HepG2 (cell line): ENCODE measurements at regions not wholly inside any gene's neighbourhood (a gene's known extent, or its start where the extent isn't known, plus 50 kb on each side); places are given as distances from the start of the nearest gene placed in this dataset.

Experiments used
- ATAC-seq: fragments of 200-7000 bp; cut with Tn5 transposase; 3 replicates; pipeline ENCODE4 v1.9.1; 2020; ENCODE audit warnings: mild to moderate bottlenecking, moderate library complexity
- BruUV-seq: library from RNA; stranded (reverse); fragments of 400-500 nt; replicated peaks from 2 replicates; lab custom pipeline; 2021; lab: Mats Ljungman, UMichigan
- CTCF ChIA-PET: fragments of 300-600 bp; formaldehyde crosslinking; extraction: SDS; loops from one replicate; lab custom pipeline; 2021; ENCODE audit warnings: low total read pairs, inconsistent platforms, low intra/inter-chr PET ratio; lab: Yijun Ruan, JAX
- POLR2A ChIA-PET: fragments of 350-600 bp; sonication (Branson Sonifier 250); formaldehyde crosslinking; loops from one replicate; lab custom pipeline; 2020; ENCODE audit warnings: antibody characterized with exemption, inconsistent platforms; lab: Yijun Ruan, JAX
- DNase-seq: peaks from one replicate; pipeline ENCODE4 v3.0.0-alpha.2; 2015; ENCODE audit warnings: low spot score
- FAIRE-seq: peaks from 3 replicates; lab custom pipeline; 2011; peaks lifted over from hg19 to GRCh38; lab: Jason Lieb, UNC
- H2AFZ ChIP-seq: one replicate; pipeline ENCODE4 v1.6.1; 2011; ENCODE audit warnings: low read length, inconsistent platforms
- H3K27ac ChIP-seq: fragments of 300-600 bp; 3 replicates; pipeline ENCODE4 v1.8.0; 2011; ENCODE audit warnings: mixed run types, mild to moderate bottlenecking, mixed read lengths, low read length, inconsistent platforms; ENCODE audit not compliant: insufficient read depth; ENCODE audit errors: extremely low read length
- H3K27me3 ChIP-seq, 2 experiments: fragments of 200-600 bp in 1 of 2; 2 replicates in 1 of 2; 3 replicates in 1 of 2; pipeline versions ENCODE4 v1.6.0 to v1.8.0; 2011; ENCODE audit warnings: low read length in 2 of 2, mild to moderate bottlenecking in 2 of 2, moderate library complexity in 2 of 2, inconsistent platforms in 1 of 2; ENCODE audit not compliant: insufficient read depth in 2 of 2, control insufficient read depth in 1 of 2
- H3K36me3 ChIP-seq, 2 experiments: fragments of 200-600 bp in 1 of 2; replicated peaks in 1 of 2; 2 replicates in 1 of 2; 3 replicates in 1 of 2; pipeline versions ENCODE4 v1.5.1 to v1.8.0; 2011; ENCODE audit warnings: low read length in 2 of 2, inconsistent platforms in 1 of 2; ENCODE audit not compliant: insufficient read depth in 2 of 2, control insufficient read depth in 1 of 2
- H3K4me1 ChIP-seq: 2 replicates; pipeline ENCODE4 v1.5.1; 2012; ENCODE audit warnings: low read length, inconsistent platforms; ENCODE audit not compliant: insufficient read depth
- H3K4me2 ChIP-seq: 2 replicates; pipeline ENCODE4 v1.6.0; 2011; ENCODE audit warnings: low read depth, low read length, inconsistent platforms
- H3K4me3 ChIP-seq, 3 experiments: fragments of 200-600 bp in 1 of 3; sonication (generic), shearing (Covaris generic) in 1 of 3; replicated peaks in 1 of 3; 2 replicates each; pipeline ENCODE4 v1.5.1; 2011 to 2016; ENCODE audit warnings: low read length in 3 of 3, inconsistent platforms in 2 of 3, low read depth in 2 of 3, mild to moderate bottlenecking in 2 of 3, control low read depth in 1 of 3, mixed read lengths in 1 of 3; ENCODE audit not compliant: insufficient read depth in 1 of 3
- H3K79me2 ChIP-seq: one replicate; pipeline ENCODE4 v1.6.1; 2011; ENCODE audit warnings: low read length, inconsistent platforms; ENCODE audit not compliant: insufficient read depth
- H3K9ac ChIP-seq: 2 replicates; pipeline ENCODE4 v1.6.0; 2011; ENCODE audit warnings: mild to moderate bottlenecking, low read depth, low read length, inconsistent platforms; ENCODE audit not compliant: insufficient read depth
- H3K9me3 ChIP-seq: 2 replicates; pipeline ENCODE4 v1.5.1; 2012; ENCODE audit warnings: mild to moderate bottlenecking, low read length
- H4K20me1 ChIP-seq: 2 replicates; pipeline ENCODE4 v1.6.0; 2011; ENCODE audit warnings: inconsistent platforms, mild to moderate bottlenecking, low read length, moderate library complexity; ENCODE audit not compliant: insufficient read depth
- ATAD3A ChIP-seq: sonication (generic); formaldehyde crosslinking; IDR thresholded peaks from 2 replicates; pipeline ENCODE4 v1.4.0; 2020; ENCODE audit warnings: missing genetic modification reagents
- EEA1 ChIP-seq: sonication (generic); formaldehyde crosslinking; IDR thresholded peaks from 2 replicates; pipeline ENCODE4 v1.5.1; 2020; ENCODE audit warnings: mild to moderate bottlenecking, missing genetic modification reagents, borderline replicate concordance
- GABPA ChIP-seq, 2 experiments: IDR thresholded peaks; 2 replicates each; pipeline ENCODE4 v1.6.1; 2011 to 2016; ENCODE audit warnings: low read depth in 2 of 2, low read length in 1 of 2, missing biosample characterization in 1 of 2, missing genetic modification characterization in 1 of 2
- IRX3 ChIP-seq: sonication (generic); formaldehyde crosslinking; IDR thresholded peaks from 2 replicates; pipeline ENCODE4 v1.8.1; 2023; ENCODE audit warnings: mild to moderate bottlenecking, low read depth, missing genetic modification reagents, borderline replicate concordance
- MBD4 ChIP-seq: IDR thresholded peaks from 2 replicates; pipeline ENCODE4 v1.6.1; 2012; ENCODE audit warnings: low read length, inconsistent platforms, borderline replicate concordance
- MXI1 ChIP-seq: IDR thresholded peaks from 3 replicates; pipeline ENCODE4 v1.6.1; 2012; ENCODE audit warnings: low read depth, low read length, inconsistent platforms, borderline replicate concordance
- NFRKB ChIP-seq: fragments of 450-650 bp; IDR thresholded peaks from 2 replicates; pipeline ENCODE4 v1.6.1; 2017
- SNAPC4 ChIP-seq: sonication (generic); formaldehyde crosslinking; IDR thresholded peaks from 2 replicates; pipeline ENCODE4 v1.4.0; 2020; ENCODE audit warnings: mild to moderate bottlenecking, missing genetic modification reagents
- TEAD2 ChIP-seq: sonication (generic); formaldehyde crosslinking; IDR thresholded peaks from 2 replicates; pipeline ENCODE4 v1.9.0; 2021; ENCODE audit warnings: missing genetic modification reagents
- TFE3 ChIP-seq: IDR thresholded peaks from 2 replicates; pipeline ENCODE4 v1.6.1; 2016
- ZBTB39 ChIP-seq: sonication (generic); formaldehyde crosslinking; IDR thresholded peaks from 2 replicates; pipeline ENCODE4 v1.5.0; 2020; ENCODE audit warnings: missing genetic modification reagents
- ZFY ChIP-seq: sonication (generic); formaldehyde crosslinking; IDR thresholded peaks from 2 replicates; pipeline ENCODE4 v1.4.0; 2020; ENCODE audit warnings: missing genetic modification reagents
- ZMAT5 ChIP-seq: sonication (generic); formaldehyde crosslinking; IDR thresholded peaks from 2 replicates; pipeline ENCODE4 v1.5.0; 2020; ENCODE audit warnings: mild to moderate bottlenecking, low read depth, missing genetic modification reagents, borderline replicate concordance
- ZNF121 ChIP-seq: sonication (generic); formaldehyde crosslinking; IDR thresholded peaks from 2 replicates; pipeline ENCODE4 v1.5.0; 2020; ENCODE audit warnings: mild to moderate bottlenecking, missing genetic modification reagents
- ZNF160 ChIP-seq: sonication (generic); formaldehyde crosslinking; IDR thresholded peaks from 2 replicates; pipeline ENCODE4 v1.8.0; 2022; ENCODE audit warnings: mild to moderate bottlenecking, inconsistent platforms, missing genetic modification reagents
- ZNF230 ChIP-seq: sonication (generic); formaldehyde crosslinking; IDR thresholded peaks from 2 replicates; pipeline ENCODE4 v1.4.0; 2020; ENCODE audit warnings: mild to moderate bottlenecking, missing genetic modification reagents
- ZNF432 ChIP-seq: sonication (generic); formaldehyde crosslinking; IDR thresholded peaks from 2 replicates; pipeline ENCODE4 v1.5.0; 2020; ENCODE audit warnings: missing genetic modification reagents, mild to moderate bottlenecking, borderline replicate concordance
- ZSCAN12 ChIP-seq: sonication (generic); formaldehyde crosslinking; IDR thresholded peaks from 2 replicates; pipeline ENCODE4 v1.9.0; 2021; ENCODE audit warnings: mild to moderate bottlenecking, missing genetic modification reagents
- WGBS: methylation state at CpG from one replicate; pipeline ENCODE4 v1.1.6; 2017; ENCODE audit warnings: low lambda C conversion rate; 5-methylcytosine and 5-hydroxymethylcytosine counted together
- in situ Hi-C: cut with HindIII; loops from 2 replicates; pipeline ENCODE4 v1.10.0; 2017; ENCODE audit warnings: low pct_unique_long_range_greater_than_20kb; ENCODE audit not compliant: extremely low pct_ligation_motif_present
- intact Hi-C: fragments of 100-400 bp; cut with micrococcal nuclease; formaldehyde crosslinking; loops from one replicate; pipeline ENCODE4 v1.10.0; 2022; ENCODE audit not compliant: unreplicated experiment

GRCh38 chr2:35997488-35997887, 358.1 kb upstream of the CRIM1 start:
- CTCF ChIA-PET, result no interaction called here
- no peak overlapping the region for H3K27ac ChIP-seq
- FAIRE-seq (no peak), DNase-seq (no peak), ATAC-seq (no peak)
- peaks cover 0 to 3% of the 10 kb centered on the region in 2 experiments; a peak in 1 of 5 replicates for H3K27me3 ChIP-seq
- H3K9ac ChIP-seq, result no peak overlapping the region
- POLR2A ChIA-PET, result no interaction called here
- H2AFZ ChIP-seq, result no peak overlapping the region
- no peak overlapping the region for H3K4me3 ChIP-seq
- no peaks in the 10 kb centered on the region for H3K36me3 ChIP-seq
- TF ChIP-seq ZNF230 (CRISPR knock-in tag), result no peak
- no peak for TF ChIP-seq ZNF432
- no peak for TF ChIP-seq TFE3 (CRISPR knock-in tag)
- TF ChIP-seq MBD4, result no peak
- TF ChIP-seq NFRKB, result no peak
- TF ChIP-seq GABPA (IDR thresholded peaks at IDR 0.05; ENCODE audit: low read depth, low read length), result no peak
- no peak for TF ChIP-seq GABPA (CRISPR knock-in tag; IDR thresholded peaks at IDR 0.05; ENCODE audit: low read depth)
- no peak for TF ChIP-seq ZNF121 (CRISPR knock-in tag)
- no peak for TF ChIP-seq IRX3
- TF ChIP-seq SNAPC4 (CRISPR knock-in tag), result no peak
- no peak for TF ChIP-seq MXI1
- TF ChIP-seq ZBTB39 (CRISPR knock-in tag), result no peak
- TF ChIP-seq ZNF160 (CRISPR knock-in tag), result no peak
- TF ChIP-seq ZSCAN12 (CRISPR knock-in tag), result no peak
- TF ChIP-seq ZMAT5 (CRISPR knock-in tag), result no peak
- no peak for TF ChIP-seq TEAD2
- no peak for TF ChIP-seq EEA1
- no peak for TF ChIP-seq ZFY (CRISPR knock-in tag)
- no peak for TF ChIP-seq ATAD3A
- no peak overlapping the region for H3K4me2 ChIP-seq
- in situ Hi-C loops (no loop called here), intact Hi-C loops (no loop called here)
- BruUV-seq, result no TSS peak
- no peaks in the 10 kb centered on the region for H3K79me2 ChIP-seq
- no peaks in the 10 kb centered on the region for H3K4me1 ChIP-seq
- 12% methylated on average over 2 of the region's 2 CpGs for WGBS
- H3K9me3 ChIP-seq, result no peaks in the 10 kb centered on the region
- H4K20me1 ChIP-seq, result no peaks in the 10 kb centered on the region
